ENCODE measurements at regions not wholly inside any gene's neighbourhood (a gene's known extent, or its start where the extent isn't known, plus 50 kb on each side); places are given as distances from the start of the nearest gene placed in this dataset.

GRCh38 chr7:46494441-46494840 lies 573.4 kb upstream of the IGFBP3 start:
- H3K4me3 ChIP-seq: no peak overlapping the region
- no peak overlapping the region for H3K27ac ChIP-seq
- no peaks in the 10 kb centered on the region for H3K36me3 ChIP-seq
- H3K4me1 ChIP-seq: no peaks in the 10 kb centered on the region
- no peaks in the 10 kb centered on the region for H3K9me3 ChIP-seq
- DNase-seq (ENCODE audit: extremely low spot score in 2 of 2): no peak
- no peaks in the 10 kb centered on the region for H3K27me3 ChIP-seq
- TF ChIP-seq POLR2A (IDR thresholded peaks at IDR 0.05) (no peak), POLR2AphosphoS5 (IDR thresholded peaks at IDR 0.05; ENCODE audit: insufficient read depth in 1 of 2, low read depth in 1 of 2) (no peak), CTCF (IDR thresholded peaks at IDR 0.05) (no peak)
- intact Hi-C loops (cut with DNase I): no loop called here

- H3K27ac ChIP-seq: no peak overlapping the region
- no peak overlapping the region for H3K4me3 ChIP-seq
- H3K4me1 ChIP-seq: no peaks in the 10 kb centered on the region
- TF ChIP-seq CTCF (IDR thresholded peaks at IDR 0.05) (no peak), POLR2A (IDR thresholded peaks at IDR 0.05) (no peak), POLR2AphosphoS5 (IDR thresholded peaks at IDR 0.05; ENCODE audit: insufficient read depth in 1 of 2, low read depth in 1 of 2) (no peak)
- intact Hi-C loops (cut with DNase I): no loop called here
- DNase-seq (ENCODE audit: extremely low spot score in 2 of 2): no peak
- no peaks in the 10 kb centered on the region for H3K27me3 ChIP-seq
- H3K36me3 ChIP-seq: no peaks in the 10 kb centered on the region
- H3K9me3 ChIP-seq: no peaks in the 10 kb centered on the region
Measured at GRCh38 chr7:46494028-46494427, 573.0 kb upstream of the IGFBP3 start.

GRCh38 chr7:46493196-46493595 lies 572.1 kb upstream of the IGFBP3 start:
- H3K27me3 ChIP-seq: no peaks in the 10 kb centered on the region
- no peaks in the 10 kb centered on the region for H3K4me1 ChIP-seq
- H3K36me3 ChIP-seq: no peaks in the 10 kb centered on the region
- H3K4me3 ChIP-seq: no peak overlapping the region
- H3K9me3 ChIP-seq: no peaks in the 10 kb centered on the region
- intact Hi-C loops (cut with DNase I): no loop called here
- peak overlapping the region; percentile 2 for H3K27ac ChIP-seq
- no peak for DNase-seq (ENCODE audit: extremely low spot score in 2 of 2)
- no peak for TF ChIP-seq POLR2AphosphoS5 (IDR thresholded peaks at IDR 0.05; ENCODE audit: insufficient read depth in 1 of 2, low read depth in 1 of 2)
- no peak for TF ChIP-seq CTCF (IDR thresholded peaks at IDR 0.05)
- TF ChIP-seq POLR2A (IDR thresholded peaks at IDR 0.05): no peak

GRCh38 chr7:46492466-46492865 lies 571.4 kb upstream of the IGFBP3 start:
- Histone ChIP-seq H3K27ac (no peak overlapping the region), H3K36me3 (no peaks in the 10 kb centered on the region), H3K27me3 (no peaks in the 10 kb centered on the region), H3K4me3 (no peak overlapping the region), H3K4me1 (no peaks in the 10 kb centered on the region), H3K9me3 (no peaks in the 10 kb centered on the region)
- intact Hi-C loops (cut with DNase I): no loop called here
- DNase-seq (ENCODE audit: extremely low spot score in 2 of 2): no peak
- TF ChIP-seq POLR2A (IDR thresholded peaks at IDR 0.05) (no peak), POLR2AphosphoS5 (IDR thresholded peaks at IDR 0.05; ENCODE audit: insufficient read depth in 1 of 2, low read depth in 1 of 2) (no peak), CTCF (IDR thresholded peaks at IDR 0.05) (no peak)

GRCh38 chr7:46490406-46490805 lies 569.3 kb upstream of the IGFBP3 start:
- no peak for TF ChIP-seq POLR2AphosphoS5 (IDR thresholded peaks at IDR 0.05; ENCODE audit: insufficient read depth in 1 of 2, low read depth in 1 of 2)
- TF ChIP-seq CTCF (IDR thresholded peaks at IDR 0.05): no peak
- no peak for TF ChIP-seq POLR2A (IDR thresholded peaks at IDR 0.05)
- Histone ChIP-seq H3K9me3 (no peaks in the 10 kb centered on the region), H3K4me3 (no peak overlapping the region), H3K4me1 (peaks cover 3% of the 10 kb centered on the region), H3K27me3 (no peaks in the 10 kb centered on the region), H3K27ac (no peak overlapping the region), H3K36me3 (no peaks in the 10 kb centered on the region)
- DNase-seq (ENCODE audit: extremely low spot score in 2 of 2): no peak
- intact Hi-C loops (cut with DNase I): no loop called here
